ENCODE measurements at regions not wholly inside any gene's neighbourhood (a gene's known extent, or its start where the extent isn't known, plus 50 kb on each side); places are given as distances from the start of the nearest gene placed in this dataset.
"Not testable (repeated sequence)": the region's sequence is repeated elsewhere in the genome, so short reads cannot be mapped to it uniquely, and the experiment has no call there.

- no peaks in the 10 kb centered on the region for H4K20me1 ChIP-seq (ENCODE audit: control insufficient read depth, insufficient read depth, low read depth, low read length)
- H3K9me2 ChIP-seq (replicated peaks; ENCODE audit: control insufficient read depth, low read length): no peaks in the 10 kb centered on the region
- H3K27me3 ChIP-seq (ENCODE audit: control insufficient read depth, low read length): no peaks in the 10 kb centered on the region
- H3K27ac ChIP-seq (ENCODE audit: low read depth, low read length): no peak overlapping the region
- TF ChIP-seq, protein P1, sequence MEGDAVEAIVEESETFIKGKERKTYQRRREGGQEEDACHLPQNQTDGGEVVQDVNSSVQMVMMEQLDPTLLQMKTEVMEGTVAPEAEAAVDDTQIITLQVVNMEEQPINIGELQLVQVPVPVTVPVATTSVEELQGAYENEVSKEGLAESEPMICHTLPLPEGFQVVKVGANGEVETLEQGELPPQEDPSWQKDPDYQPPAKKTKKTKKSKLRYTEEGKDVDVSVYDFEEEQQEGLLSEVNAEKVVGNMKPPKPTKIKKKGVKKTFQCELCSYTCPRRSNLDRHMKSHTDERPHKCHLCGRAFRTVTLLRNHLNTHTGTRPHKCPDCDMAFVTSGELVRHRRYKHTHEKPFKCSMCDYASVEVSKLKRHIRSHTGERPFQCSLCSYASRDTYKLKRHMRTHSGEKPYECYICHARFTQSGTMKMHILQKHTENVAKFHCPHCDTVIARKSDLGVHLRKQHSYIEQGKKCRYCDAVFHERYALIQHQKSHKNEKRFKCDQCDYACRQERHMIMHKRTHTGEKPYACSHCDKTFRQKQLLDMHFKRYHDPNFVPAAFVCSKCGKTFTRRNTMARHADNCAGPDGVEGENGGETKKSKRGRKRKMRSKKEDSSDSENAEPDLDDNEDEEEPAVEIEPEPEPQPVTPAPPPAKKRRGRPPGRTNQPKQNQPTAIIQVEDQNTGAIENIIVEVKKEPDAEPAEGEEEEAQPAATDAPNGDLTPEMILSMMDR (IDR thresholded peaks at IDR 0.05; ENCODE audit: low read depth, low read length, poor library complexity, severe bottlenecking): no peak
- no peak for TF ChIP-seq EZH2phosphoT487 (IDR thresholded peaks at IDR 0.05; ENCODE audit: borderline replicate concordance, low read length)
- H3K4me1 ChIP-seq (ENCODE audit: control insufficient read depth, low read length): no peaks in the 10 kb centered on the region
- H3F3A ChIP-seq (ENCODE audit: control insufficient read depth, insufficient read depth): no peaks in the 10 kb centered on the region
- H3K9me3 ChIP-seq (ENCODE audit: control insufficient read depth, insufficient read depth, low read length): no peaks in the 10 kb centered on the region
- H3K79me2 ChIP-seq (ENCODE audit: control insufficient read depth, low read length): no peaks in the 10 kb centered on the region
- H3K4me3 ChIP-seq (ENCODE audit: low read length): no peak overlapping the region
- H3K36me3 ChIP-seq (ENCODE audit: control insufficient read depth, low read length): no peaks in the 10 kb centered on the region
- H3K4me2 ChIP-seq (ENCODE audit: low read length): no peak overlapping the region
Observed at GRCh38 chrX:26916991-26917390, 546.1 kb downstream of the PPP4R3C start.

GRCh38 chrX:26915064-26915463 lies 548.1 kb downstream of the PPP4R3C start:
- Histone ChIP-seq H3K27me3 (ENCODE audit: control insufficient read depth, low read length) (no peaks in the 10 kb centered on the region), H3K9me3 (ENCODE audit: control insufficient read depth, insufficient read depth, low read length) (no peaks in the 10 kb centered on the region), H3F3A (ENCODE audit: control insufficient read depth, insufficient read depth) (no peaks in the 10 kb centered on the region), H3K4me1 (ENCODE audit: control insufficient read depth, low read length) (no peaks in the 10 kb centered on the region), H3K27ac (ENCODE audit: low read depth, low read length) (no peak overlapping the region), H3K4me3 (ENCODE audit: low read length) (no peak overlapping the region), H3K79me2 (ENCODE audit: control insufficient read depth, low read length) (no peaks in the 10 kb centered on the region), H3K4me2 (ENCODE audit: low read length) (no peak overlapping the region), H3K9me2 (replicated peaks; ENCODE audit: control insufficient read depth, low read length) (no peaks in the 10 kb centered on the region), H3K36me3 (ENCODE audit: control insufficient read depth, low read length) (no peaks in the 10 kb centered on the region), H4K20me1 (ENCODE audit: control insufficient read depth, insufficient read depth, low read depth, low read length) (no peaks in the 10 kb centered on the region)
- TF ChIP-seq, protein P1 (IDR thresholded peaks at IDR 0.05; ENCODE audit: low read depth, low read length, poor library complexity, severe bottlenecking): no peak
- TF ChIP-seq EZH2phosphoT487 (IDR thresholded peaks at IDR 0.05; ENCODE audit: borderline replicate concordance, low read length): no peak

DNA sequence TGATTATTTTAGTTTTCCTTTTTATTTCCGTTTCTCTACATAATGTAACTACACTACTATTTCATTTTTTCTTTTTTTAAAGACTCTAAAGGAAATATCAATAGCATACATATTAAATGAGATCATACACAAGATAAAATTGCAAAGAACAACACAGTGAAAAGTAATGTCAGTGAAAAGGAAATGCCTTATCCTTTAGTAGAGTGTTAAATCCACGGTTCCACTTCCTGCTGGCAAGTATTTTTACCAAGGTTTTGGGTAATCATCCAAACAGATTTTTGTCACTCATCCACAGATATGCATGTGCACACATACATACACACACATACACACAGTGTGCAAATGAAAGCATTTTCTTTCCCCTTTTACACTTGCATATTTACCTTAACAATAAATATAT lies 548.9 kb downstream of the PPP4R3C start:
- Histone ChIP-seq H3K27me3 (ENCODE audit: control insufficient read depth, low read length) (no peaks in the 10 kb centered on the region), H3K9me3 (ENCODE audit: control insufficient read depth, insufficient read depth, low read length) (no peaks in the 10 kb centered on the region), H3K9me2 (replicated peaks; ENCODE audit: control insufficient read depth, low read length) (no peaks in the 10 kb centered on the region), H3K4me1 (ENCODE audit: control insufficient read depth, low read length) (no peaks in the 10 kb centered on the region), H3K4me2 (ENCODE audit: low read length) (no peak overlapping the region), H3K36me3 (ENCODE audit: control insufficient read depth, low read length) (no peaks in the 10 kb centered on the region), H3K27ac (ENCODE audit: low read depth, low read length) (no peak overlapping the region), H3K4me3 (ENCODE audit: low read length) (no peak overlapping the region), H4K20me1 (ENCODE audit: control insufficient read depth, insufficient read depth, low read depth, low read length) (no peaks in the 10 kb centered on the region), H3K79me2 (ENCODE audit: control insufficient read depth, low read length) (no peaks in the 10 kb centered on the region), H3F3A (ENCODE audit: control insufficient read depth, insufficient read depth) (no peaks in the 10 kb centered on the region)
- TF ChIP-seq, protein P1 (IDR thresholded peaks at IDR 0.05; ENCODE audit: low read depth, low read length, poor library complexity, severe bottlenecking): no peak
- no peak for TF ChIP-seq EZH2phosphoT487 (IDR thresholded peaks at IDR 0.05; ENCODE audit: borderline replicate concordance, low read length)

GRCh38 chrX:26911785-26912184 lies 551.4 kb downstream of the PPP4R3C start:
- H3K4me1 ChIP-seq (ENCODE audit: control insufficient read depth, low read length); H3K4me3 ChIP-seq (ENCODE audit: low read length); H3K36me3 ChIP-seq (ENCODE audit: control insufficient read depth, low read length); H3K79me2 ChIP-seq (ENCODE audit: control insufficient read depth, low read length); H3K9me2 ChIP-seq (replicated peaks; ENCODE audit: control insufficient read depth, low read length); H3K27me3 ChIP-seq (ENCODE audit: control insufficient read depth, low read length); H4K20me1 ChIP-seq (ENCODE audit: control insufficient read depth, insufficient read depth, low read depth, low read length); H3K4me2 ChIP-seq (ENCODE audit: low read length); H3F3A ChIP-seq (ENCODE audit: control insufficient read depth, insufficient read depth); H3K27ac ChIP-seq (ENCODE audit: low read depth, low read length); H3K9me3 ChIP-seq (ENCODE audit: control insufficient read depth, insufficient read depth, low read length): not testable (repeated sequence)
